ENCODE measurements at regions not wholly inside any gene's neighbourhood (a gene's known extent, or its start where the extent isn't known, plus 50 kb on each side); places are given as distances from the start of the nearest gene placed in this dataset.

GRCh38 chr7:26598867-26599266, 265.5 kb downstream of the SKAP2 start:
- H3K9me3 ChIP-seq: no peaks in the 10 kb centered on the region
- TF ChIP-seq POLR2A (IDR thresholded peaks at IDR 0.05) (no peak), EP300 (IDR thresholded peaks at IDR 0.05) (no peak)
- TF ChIP-seq, protein P1, sequence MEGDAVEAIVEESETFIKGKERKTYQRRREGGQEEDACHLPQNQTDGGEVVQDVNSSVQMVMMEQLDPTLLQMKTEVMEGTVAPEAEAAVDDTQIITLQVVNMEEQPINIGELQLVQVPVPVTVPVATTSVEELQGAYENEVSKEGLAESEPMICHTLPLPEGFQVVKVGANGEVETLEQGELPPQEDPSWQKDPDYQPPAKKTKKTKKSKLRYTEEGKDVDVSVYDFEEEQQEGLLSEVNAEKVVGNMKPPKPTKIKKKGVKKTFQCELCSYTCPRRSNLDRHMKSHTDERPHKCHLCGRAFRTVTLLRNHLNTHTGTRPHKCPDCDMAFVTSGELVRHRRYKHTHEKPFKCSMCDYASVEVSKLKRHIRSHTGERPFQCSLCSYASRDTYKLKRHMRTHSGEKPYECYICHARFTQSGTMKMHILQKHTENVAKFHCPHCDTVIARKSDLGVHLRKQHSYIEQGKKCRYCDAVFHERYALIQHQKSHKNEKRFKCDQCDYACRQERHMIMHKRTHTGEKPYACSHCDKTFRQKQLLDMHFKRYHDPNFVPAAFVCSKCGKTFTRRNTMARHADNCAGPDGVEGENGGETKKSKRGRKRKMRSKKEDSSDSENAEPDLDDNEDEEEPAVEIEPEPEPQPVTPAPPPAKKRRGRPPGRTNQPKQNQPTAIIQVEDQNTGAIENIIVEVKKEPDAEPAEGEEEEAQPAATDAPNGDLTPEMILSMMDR (IDR thresholded peaks at IDR 0.05): no peak
- no peak overlapping the region for H3K27ac ChIP-seq
- H3K4me1 ChIP-seq: peaks cover 0 to 7% (median 0%) of the 10 kb centered on the region in 4 donors
- no peaks in the 10 kb centered on the region for H3K36me3 ChIP-seq
- no peaks in the 10 kb centered on the region for H3K27me3 ChIP-seq
- no peak overlapping the region for H3K4me3 ChIP-seq
- WGBS, 2 donors: 81 to 95% methylated on average over 2 of the region's 2 CpGs
- DNase-seq (ENCODE audit: low spot score in 2 of 2): no peak

DNA sequence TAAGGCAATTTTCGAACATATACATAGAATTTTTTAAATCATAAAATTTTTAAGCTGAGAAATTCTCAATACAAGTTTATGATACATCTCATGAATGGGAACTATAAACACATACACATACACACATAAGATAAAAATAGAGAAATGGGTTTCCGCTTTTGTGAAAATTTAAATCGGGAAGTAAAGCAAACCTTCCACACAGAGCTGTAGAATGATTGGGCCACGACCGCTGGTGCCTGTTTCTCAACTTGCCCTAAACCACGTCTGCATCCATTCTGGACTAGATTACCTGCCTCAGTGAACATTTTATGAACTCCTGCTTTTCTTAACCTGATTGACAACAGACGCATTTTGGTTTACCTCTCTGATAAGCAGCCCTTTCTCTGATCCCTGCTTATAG, 264.4 kb downstream of the SKAP2 start:
- Histone ChIP-seq H3K27ac (no peak overlapping the region), H3K9me3 (no peaks in the 10 kb centered on the region), H3K36me3 (no peaks in the 10 kb centered on the region), H3K4me1 (no peaks in the 10 kb centered on the region), H3K27me3 (no peaks in the 10 kb centered on the region), H3K4me3 (no peak overlapping the region)
- DNase-seq (ENCODE audit: low spot score in 2 of 2): no peak
- TF ChIP-seq, protein P1 (IDR thresholded peaks at IDR 0.05): no peak
- TF ChIP-seq EP300 (IDR thresholded peaks at IDR 0.05) (no peak), POLR2A (IDR thresholded peaks at IDR 0.05) (no peak)
- 80 to 88% methylated on average over 7 of the region's 7 CpGs for WGBS, 2 donors

- no peak for DNase-seq (ENCODE audit: low spot score in 2 of 2)
- WGBS, 2 donors: 68 to 79% methylated on average over 3 of the region's 3 CpGs
Measured at GRCh38 chr7:26600411-26600810, 264.0 kb downstream of the SKAP2 start.

GRCh38 chr7:26603631-26604030, 260.8 kb downstream of the SKAP2 start:
- Histone ChIP-seq H3K36me3 (no peaks in the 10 kb centered on the region), H3K9me3 (no peaks in the 10 kb centered on the region), H3K27ac (no peak overlapping the region), H3K4me3 (no peak overlapping the region), H3K27me3 (no peaks in the 10 kb centered on the region), H3K4me1 (no peaks in the 10 kb centered on the region)
- TF ChIP-seq EP300 (IDR thresholded peaks at IDR 0.05) (no peak), POLR2A (IDR thresholded peaks at IDR 0.05) (no peak)
- TF ChIP-seq, protein P1 (IDR thresholded peaks at IDR 0.05): no peak
- no peak for DNase-seq (ENCODE audit: low spot score in 2 of 2)

More at GRCh38 chr7:26600411-26600810, 264.0 kb downstream of the SKAP2 start:
- Histone ChIP-seq H3K27ac (no peak overlapping the region), H3K27me3 (no peaks in the 10 kb centered on the region), H3K36me3 (no peaks in the 10 kb centered on the region), H3K9me3 (no peaks in the 10 kb centered on the region), H3K4me3 (no peak overlapping the region), H3K4me1 (no peaks in the 10 kb centered on the region)
- TF ChIP-seq, protein P1 (IDR thresholded peaks at IDR 0.05): no peak
- TF ChIP-seq EP300 (IDR thresholded peaks at IDR 0.05) (no peak), POLR2A (IDR thresholded peaks at IDR 0.05) (no peak)

DNA sequence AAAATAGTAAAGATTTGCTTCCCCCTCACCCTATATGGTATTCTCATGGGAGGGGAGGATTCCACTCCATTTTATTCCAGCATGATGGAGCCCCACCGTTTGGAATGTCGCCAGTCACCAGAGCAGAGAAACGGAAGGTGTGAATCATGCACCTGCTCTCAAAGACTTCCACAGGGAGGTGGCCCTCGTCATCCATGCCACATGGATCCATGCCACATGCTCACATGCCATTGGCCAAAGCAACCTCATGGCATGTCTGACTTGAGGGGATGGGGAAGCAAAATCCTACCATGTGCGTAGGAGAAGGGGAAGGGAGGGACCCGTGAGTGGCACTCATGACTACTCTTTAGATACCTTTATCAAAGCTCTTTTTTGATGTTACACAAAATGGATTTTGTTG, 256.0 kb downstream of the SKAP2 start:
- Histone ChIP-seq H3K36me3 (no peaks in the 10 kb centered on the region), H3K27ac (no peak overlapping the region), H3K27me3 (no peaks in the 10 kb centered on the region), H3K9me3 (no peaks in the 10 kb centered on the region), H3K4me1 (no peaks in the 10 kb centered on the region), H3K4me3 (no peak overlapping the region)
- DNase-seq (ENCODE audit: low spot score in 2 of 2): no peak
- TF ChIP-seq EP300 (IDR thresholded peaks at IDR 0.05) (no peak), POLR2A (IDR thresholded peaks at IDR 0.05) (no peak)
- TF ChIP-seq, protein P1 (IDR thresholded peaks at IDR 0.05): no peak
- WGBS, 2 donors: 84 to 88% methylated on average over 6 of the region's 6 CpGs

Data from tibial nerve (tissue), 4 donors.